Activated CD4-positive, alpha-beta T cell treated with anti-CD3 and anti-CD28 coated beads for 4 hours (primary cell): ENCODE measurements at regions not wholly inside any gene's neighbourhood (a gene's known extent, or its start where the extent isn't known, plus 50 kb on each side); places are given as distances from the start of the nearest gene placed in this dataset.

ENCODE experiments used
- DNase-seq, 2 donors: peaks; one replicate each; pipeline ENCODE4 v3.0.0-alpha.2; 2020

GRCh38 chr14:94682061-94682516 lies 69.9 kb downstream of the SERPINA3 start:
- DNase-seq, result no peak

GRCh38 chr14:94681300-94682060 lies 69.3 kb downstream of the SERPINA3 start:
- DNase-seq, result no peak

- no peak for DNase-seq
Observed at GRCh38 chr14:94680862-94681288, 68.7 kb downstream of the SERPINA3 start.

- DNase-seq, result no peak
Observed at GRCh38 chr14:94679937-94680861, 68.0 kb downstream of the SERPINA3 start.

- no peak for DNase-seq
Observed at GRCh38 chr14:94679106-94679810, 67.1 kb downstream of the SERPINA3 start.

GRCh38 chr14:94677747-94678146 lies 65.6 kb downstream of the SERPINA3 start:
- no peak for DNase-seq

DNA sequence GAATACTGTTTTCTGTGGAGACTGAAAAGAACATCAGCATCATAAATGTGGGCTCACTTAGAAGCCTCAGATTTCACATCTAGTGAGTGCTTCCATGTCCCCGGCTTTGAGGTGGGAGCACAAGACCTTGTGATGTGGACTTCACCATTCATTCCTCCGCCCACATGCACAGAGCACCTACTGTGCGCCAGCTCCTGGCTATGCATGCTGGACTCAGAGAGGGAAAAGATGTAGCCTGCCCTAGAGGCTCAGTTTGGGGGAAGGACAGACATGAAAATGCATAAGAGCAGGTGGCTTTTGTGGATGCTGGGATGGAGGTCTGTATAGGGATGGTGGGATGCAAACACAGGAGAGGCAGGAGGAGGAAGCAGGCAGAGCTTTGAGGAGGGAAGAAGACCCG lies 65.0 kb downstream of the SERPINA3 start:
- no peak for DNase-seq

DNA sequence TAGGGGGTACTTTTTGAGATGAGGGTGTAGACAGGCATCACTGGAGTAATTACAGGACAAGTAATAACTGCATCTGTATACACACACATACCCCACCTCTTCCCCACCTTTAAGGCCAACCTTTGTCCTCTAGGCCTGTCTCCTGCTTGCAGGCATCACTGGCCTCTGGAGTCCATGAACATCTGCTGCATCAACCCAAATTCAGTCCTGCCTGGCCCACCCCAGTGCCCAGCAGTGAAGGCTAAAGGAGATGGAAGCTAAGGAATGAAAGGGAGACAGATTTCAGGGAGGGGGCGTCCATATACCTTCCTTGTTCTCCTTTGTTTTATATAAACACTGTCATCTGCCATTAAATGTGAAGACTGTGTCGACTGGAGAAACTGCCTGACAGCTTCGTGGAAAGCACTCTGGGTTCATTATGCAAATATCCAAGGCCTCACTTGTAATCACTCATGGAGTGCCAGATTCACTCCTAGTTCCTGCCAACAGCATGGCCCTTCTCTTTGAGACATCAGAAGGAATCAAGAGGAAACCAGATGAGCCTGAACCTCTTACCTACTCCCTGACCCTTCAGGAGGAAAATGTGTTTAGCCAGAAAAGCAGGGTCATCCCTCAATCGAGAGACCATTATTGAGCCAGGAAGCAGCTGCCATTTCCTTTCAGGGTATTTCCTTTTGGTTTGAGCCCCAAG lies 64.4 kb downstream of the SERPINA3 start:
- DNase-seq, result no peak

- DNase-seq, result no peak
Observed at GRCh38 chr14:94675036-94675435, 62.8 kb downstream of the SERPINA3 start.

DNA sequence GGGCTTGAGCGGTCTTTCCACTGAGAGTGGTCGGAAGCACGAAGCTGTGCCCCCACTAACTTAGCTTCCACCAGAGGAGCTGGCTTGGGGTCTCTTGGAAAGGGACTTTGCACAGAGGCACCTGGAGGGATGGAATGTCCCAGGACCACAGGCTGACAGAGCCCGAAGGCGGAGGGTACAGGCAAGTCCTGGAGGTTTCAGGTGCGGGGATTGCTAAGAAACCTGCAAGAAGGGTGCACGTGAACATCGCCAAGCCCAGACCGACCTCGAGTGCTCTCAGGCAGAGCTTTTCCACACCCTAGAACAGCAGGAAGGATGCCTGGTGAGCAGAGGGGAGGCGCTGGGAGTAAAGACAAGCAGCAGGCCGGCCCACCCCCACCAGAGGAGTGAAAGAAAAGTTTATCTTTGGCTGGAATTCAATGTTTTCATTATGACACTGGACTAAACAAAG lies 61.6 kb downstream of the SERPINA3 start:
- no peak for DNase-seq
